Fibroblast of skin of left biceps (primary cell): ENCODE measurements at regions not wholly inside any gene's neighbourhood (a gene's known extent, or its start where the extent isn't known, plus 50 kb on each side); places are given as distances from the start of the nearest gene placed in this dataset.

ENCODE experiments used
- DNase-seq, 2 experiments: peaks; one replicate each; pipeline ENCODE4 v3.0.0-alpha.2; 2013; ENCODE audit warnings: low read depth in 2 of 2

DNA sequence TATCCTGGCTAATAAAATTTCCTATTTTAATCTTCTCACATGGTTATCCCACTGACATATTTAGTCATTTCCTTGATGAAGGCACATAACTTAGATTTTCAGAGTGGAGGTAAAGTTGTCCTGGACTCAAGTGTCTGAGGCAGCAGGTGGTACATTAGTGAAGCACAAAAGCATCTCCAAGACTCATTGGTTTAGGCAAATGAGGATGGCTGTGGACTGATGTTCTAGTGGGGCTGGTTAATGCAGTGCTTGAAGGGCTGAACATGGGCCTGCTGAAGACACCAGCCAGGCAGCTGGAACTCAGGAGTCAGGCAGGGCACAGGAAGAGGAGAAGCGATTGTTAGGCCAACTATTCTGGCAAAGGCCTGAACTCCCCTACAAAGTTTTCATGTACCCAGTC is 76.3 kb upstream of the SESN3 start:
- DNase-seq = no peak

- no peak for DNase-seq
Observed at GRCh38 chr11:95306801-95307200, 75.8 kb upstream of the SESN3 start.

DNA sequence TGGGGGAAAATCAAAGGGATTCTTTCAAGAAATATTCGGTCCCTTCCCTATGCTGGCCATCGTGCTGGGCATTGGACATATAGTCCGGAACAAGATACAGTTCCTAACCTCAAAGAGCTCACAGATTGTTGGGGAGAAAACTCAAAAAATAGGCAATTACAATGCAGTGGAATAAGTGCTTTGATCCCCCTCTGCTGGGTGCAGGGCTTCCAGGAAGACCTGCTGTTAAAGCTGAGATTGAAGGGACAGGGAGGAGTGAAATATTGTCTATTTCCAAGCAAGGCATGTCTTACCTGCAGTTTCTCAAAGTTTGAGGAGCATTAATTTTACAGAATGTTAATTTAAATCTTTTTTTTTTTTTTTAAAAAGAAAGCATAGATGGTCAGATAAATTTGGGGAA is 75.1 kb upstream of the SESN3 start:
- no peak for DNase-seq

GRCh38 chr11:95305705-95306104 is 74.7 kb upstream of the SESN3 start:
- DNase-seq = no peak

GRCh38 chr11:95304777-95305176 is 73.8 kb upstream of the SESN3 start:
- DNase-seq = no peak

- DNase-seq = no peak
Observed at GRCh38 chr11:95302211-95302610, 71.2 kb upstream of the SESN3 start.

DNA sequence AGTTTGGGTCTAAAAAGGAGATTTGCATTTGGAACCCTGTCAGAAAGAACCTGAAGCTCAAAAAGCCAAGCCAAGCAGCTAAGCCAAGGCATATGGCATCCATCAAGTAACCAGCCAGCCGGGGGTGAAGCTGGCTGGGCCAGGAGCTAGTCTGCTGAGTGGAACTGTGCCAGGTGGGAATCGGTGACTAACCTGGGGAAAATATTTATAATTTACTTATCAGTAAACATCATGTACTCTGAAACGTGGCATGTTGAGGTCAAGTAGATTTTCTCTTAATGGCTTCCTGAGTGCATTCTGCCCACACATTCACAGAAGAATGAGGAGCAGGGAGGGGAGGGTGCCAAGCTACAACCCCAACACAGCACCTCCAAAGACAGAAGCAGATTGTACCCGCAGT is 70.5 kb upstream of the SESN3 start:
- DNase-seq = no peak

DNA sequence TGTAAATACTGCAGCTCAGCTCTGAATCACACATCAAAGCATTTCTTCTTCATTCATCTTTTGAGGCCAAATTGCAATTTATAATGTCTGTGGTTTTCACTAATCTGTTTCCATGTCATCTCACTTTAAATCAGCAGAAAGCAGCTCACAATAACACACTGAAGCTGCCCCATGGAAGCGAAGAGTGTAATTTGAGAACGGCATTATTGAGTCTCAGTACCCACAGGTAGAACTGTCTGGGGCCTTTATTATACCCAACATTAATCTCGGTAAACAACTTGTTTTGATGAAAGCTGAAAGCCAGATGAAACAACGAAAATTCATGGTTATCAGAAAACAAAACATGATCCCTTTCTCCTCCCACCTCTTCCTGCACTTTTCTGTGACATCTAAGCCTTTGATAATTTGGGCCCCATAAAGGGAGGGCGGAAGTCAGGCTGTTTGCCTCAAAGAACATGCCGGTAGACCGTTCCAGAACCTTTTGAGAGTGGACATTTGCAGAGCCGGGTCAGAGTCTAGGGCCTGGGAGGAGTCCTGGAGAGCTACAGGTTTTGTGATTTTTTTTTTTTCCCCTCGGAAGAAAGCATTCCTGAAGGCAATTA is 68.2 kb upstream of the SESN3 start:
- DNase-seq = peak; percentile 31 to 34

DNA sequence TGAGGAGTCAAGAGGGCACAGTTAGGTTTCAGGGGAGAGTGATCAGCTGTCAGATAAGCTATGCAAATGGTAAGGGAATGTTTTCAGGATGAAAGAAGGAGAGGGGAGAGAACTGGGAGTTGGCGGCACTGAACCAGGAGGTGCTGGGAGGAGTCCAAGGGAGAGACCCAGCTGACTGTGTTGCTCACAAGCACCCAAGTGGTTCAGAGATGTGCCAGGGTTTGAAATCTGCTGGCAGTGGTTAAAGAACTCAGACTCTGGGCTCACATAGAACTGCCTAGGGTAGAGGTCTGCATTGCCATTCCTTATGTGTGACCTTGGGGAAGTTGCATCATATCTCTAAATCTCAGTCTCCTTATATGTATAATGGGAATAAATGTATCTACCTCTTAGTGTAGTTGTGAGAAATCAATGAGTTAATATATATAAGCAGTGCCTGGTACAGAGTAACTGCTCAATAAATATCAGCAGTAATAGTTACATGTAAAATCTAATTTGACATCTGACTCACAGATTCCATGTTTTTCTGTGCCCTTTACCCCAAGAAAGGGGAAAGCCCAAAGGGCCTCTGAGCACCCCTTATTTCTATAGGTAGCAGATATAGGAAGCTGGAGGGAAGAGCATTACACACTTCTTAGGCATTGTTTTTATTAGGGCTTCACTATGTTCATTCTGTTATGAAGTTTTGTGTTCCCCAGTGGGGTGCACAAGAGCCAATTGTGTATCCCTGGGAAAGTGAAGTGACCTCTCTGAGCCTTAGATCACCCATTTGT is 66.9 kb upstream of the SESN3 start:
- no peak for DNase-seq

- DNase-seq = no peak
Observed at GRCh38 chr11:95296621-95297025, 65.6 kb upstream of the SESN3 start.

GRCh38 chr11:95296165-95296564 is 65.2 kb upstream of the SESN3 start:
- no peak for DNase-seq

- DNase-seq = no peak
Observed at GRCh38 chr11:95295382-95296149, 64.6 kb upstream of the SESN3 start.

- DNase-seq = no peak
Observed at GRCh38 chr11:95294701-95295100, 63.7 kb upstream of the SESN3 start.

DNA sequence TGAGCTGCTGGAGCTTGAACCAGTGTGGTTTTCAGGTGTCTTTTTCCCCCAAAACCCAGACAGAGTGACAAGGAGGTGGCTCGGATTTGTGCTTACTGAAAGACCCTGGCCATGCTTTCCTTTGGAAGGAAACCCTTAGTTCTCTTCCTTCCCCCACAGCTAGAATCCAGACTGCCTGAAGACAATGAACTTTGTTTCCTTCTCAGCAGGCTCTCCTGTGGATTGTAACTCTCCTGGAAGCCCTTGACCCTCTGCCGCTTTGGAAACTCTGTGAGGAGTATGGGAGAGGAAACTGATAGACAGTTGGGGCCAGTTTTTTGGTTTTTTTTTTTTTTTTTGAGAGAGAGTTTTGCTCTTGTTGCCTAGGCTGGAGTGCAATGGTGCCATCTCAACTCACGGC is 62.1 kb upstream of the SESN3 start:
- DNase-seq = no peak

DNA sequence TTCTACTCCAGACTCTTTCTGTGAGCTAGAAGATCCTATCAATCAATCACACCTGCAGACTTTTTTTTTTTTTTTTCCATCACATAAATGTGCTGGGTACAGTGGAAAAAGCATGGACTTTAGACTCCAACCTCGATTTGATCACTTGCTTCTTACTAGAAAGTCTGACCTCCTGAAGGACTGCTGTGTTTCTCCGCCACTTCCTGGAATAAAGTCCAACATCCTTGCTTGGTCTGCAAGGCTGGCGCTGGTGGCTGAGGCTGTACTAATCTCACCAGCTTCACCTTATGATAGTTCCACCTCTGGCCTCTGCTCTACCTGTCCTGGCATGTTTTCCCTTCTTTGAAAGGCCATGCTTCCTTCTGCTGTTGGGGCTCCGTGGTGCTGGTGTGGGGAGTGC is 60.9 kb upstream of the SESN3 start:
- DNase-seq = no peak

- DNase-seq = no peak
Observed at GRCh38 chr11:95289378-95290101, 58.5 kb upstream of the SESN3 start.

DNA sequence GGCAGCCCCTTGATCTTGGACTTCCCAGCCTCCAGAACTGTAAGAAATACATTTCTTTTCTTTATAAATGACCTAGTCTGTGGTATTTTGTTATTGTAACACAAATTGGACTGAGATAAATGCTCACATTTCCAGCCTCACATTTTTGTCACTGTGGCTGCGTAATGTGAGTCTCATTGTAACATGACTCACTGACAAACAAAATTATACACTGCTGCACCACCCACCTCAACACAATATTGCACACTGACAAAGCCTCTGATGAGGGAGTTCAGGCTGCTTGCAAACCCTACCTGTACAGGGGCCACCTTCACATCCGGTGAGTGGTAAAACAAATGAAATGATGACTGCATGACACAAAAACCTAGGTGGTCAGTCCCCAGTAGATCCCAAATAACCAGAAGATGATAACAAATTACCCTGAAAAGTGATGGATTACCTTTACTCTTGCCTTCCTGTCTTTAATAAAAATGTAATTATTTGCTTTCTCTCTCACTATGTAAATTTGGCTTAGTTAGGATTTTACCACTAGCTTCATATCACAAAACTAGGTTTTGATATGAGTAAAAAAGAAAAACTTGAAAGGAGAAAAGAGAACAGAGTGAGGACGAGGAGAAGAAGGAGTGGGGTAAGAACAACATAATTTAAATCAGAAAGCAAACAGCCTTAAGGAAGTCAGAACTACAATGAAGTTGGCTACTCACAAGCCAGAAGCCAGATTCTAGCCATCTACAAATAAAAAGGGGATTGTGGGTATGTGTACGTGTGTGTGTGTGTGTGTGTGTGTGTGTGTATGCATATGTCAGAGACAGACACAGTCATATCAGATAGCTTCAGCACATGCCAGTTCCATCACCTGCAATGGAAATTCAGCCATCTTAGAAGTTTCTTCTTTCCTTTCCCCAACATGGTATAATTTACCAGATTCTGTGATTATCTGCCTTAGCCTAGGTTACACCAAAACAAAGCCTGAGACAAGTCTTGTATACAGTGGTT is 53.4 kb upstream of the SESN3 start:
- no peak for DNase-seq

DNA sequence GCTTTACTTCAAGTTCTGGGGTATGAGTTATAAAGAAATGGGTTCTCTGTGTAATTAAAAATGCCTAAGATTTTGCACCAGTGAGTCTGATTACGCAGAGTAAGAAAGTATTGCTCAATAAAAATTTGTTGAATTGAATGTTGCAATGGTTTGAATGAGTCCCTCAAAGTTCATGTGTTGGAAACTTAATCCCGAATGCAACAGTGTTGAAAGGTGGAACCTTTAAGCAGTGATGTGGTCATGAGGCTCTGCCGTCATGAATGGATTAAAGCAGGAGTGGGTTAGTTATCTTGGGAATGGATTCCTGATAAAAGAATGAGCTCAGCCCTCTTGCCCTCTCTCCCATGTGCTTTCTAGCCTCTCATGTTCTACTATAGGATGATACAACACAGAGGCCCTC is 52.6 kb upstream of the SESN3 start:
- DNase-seq = peak in 1 of 2 experiments; percentile 13

GRCh38 chr11:95283146-95283545 is 52.1 kb upstream of the SESN3 start:
- DNase-seq = no peak

- no peak for DNase-seq
Observed at GRCh38 chr11:95282291-95282751, 51.3 kb upstream of the SESN3 start.
